Left ventricle myocardium inferior (tissue), 1 donor: ENCODE measurements at regions not wholly inside any gene's neighbourhood (a gene's known extent, or its start where the extent isn't known, plus 50 kb on each side); places are given as distances from the start of the nearest gene placed in this dataset.

Source experiments
- DNase-seq: peaks from one replicate; pipeline ENCODE4 v3.0.0-alpha.2; 2020
- H3K27ac ChIP-seq: fragments of 200-600 bp; replicated peaks from 2 replicates; pipeline ENCODE4 v1.8.0; 2021
- H3K27me3 ChIP-seq: fragments of 200-600 bp; 2 replicates; pipeline ENCODE4 v1.8.0; 2021; ENCODE audit warnings: low read depth
- H3K36me3 ChIP-seq: fragments of 200-600 bp; 2 replicates; pipeline ENCODE4 v1.8.0; 2021
- H3K4me1 ChIP-seq: fragments of 200-600 bp; 2 replicates; pipeline ENCODE4 v1.8.0; 2021
- H3K4me3 ChIP-seq: fragments of 200-600 bp; 2 replicates; pipeline ENCODE4 v1.8.0; 2021; ENCODE audit warnings: mild to moderate bottlenecking, moderate library complexity
- H3K9me3 ChIP-seq: fragments of 200-600 bp; replicated peaks from 2 replicates; pipeline ENCODE4 v1.8.0; 2021
- CTCF ChIP-seq: fragments of 200-600 bp; IDR thresholded peaks from 2 replicates; pipeline ENCODE4 v1.8.0; 2021; ENCODE audit warnings: antibody characterized with exemption, mild to moderate bottlenecking, borderline replicate concordance
- intact Hi-C: fragments of 100-400 bp; cut with micrococcal nuclease; formaldehyde crosslinking; loops from one replicate; pipeline ENCODE4 v1.11.0; 2022
- donor health status: DM: no; HTN: yes; CAD: no; lungs with severe emphysema.

GRCh38 chr18:78778651-78779050 lies 201.0 kb upstream of the SALL3 start:
- no peaks in the 10 kb centered on the region for H3K36me3 ChIP-seq
- no peaks in the 10 kb centered on the region for H3K9me3 ChIP-seq
- H3K27me3 ChIP-seq: peaks cover 4% of the 10 kb centered on the region
- no peak for TF ChIP-seq CTCF
- no peak overlapping the region for H3K27ac ChIP-seq
- DNase-seq: no peak
- intact Hi-C loops: no loop called here
- H3K4me1 ChIP-seq: no peaks in the 10 kb centered on the region
- H3K4me3 ChIP-seq: no peak overlapping the region

- TF ChIP-seq CTCF: no peak
These were observed 199.5 kb upstream of the SALL3 start for GRCh38 chr18:78779996-78780718.

GRCh38 chr18:78780719-78781600 lies 198.7 kb upstream of the SALL3 start:
- no peak for DNase-seq
- TF ChIP-seq CTCF: no peak
- Histone ChIP-seq H3K36me3 (no peaks in the 10 kb centered on the region), H3K9me3 (no peaks in the 10 kb centered on the region), H3K4me1 (no peaks in the 10 kb centered on the region), H3K27me3 (no peaks in the 10 kb centered on the region), H3K4me3 (no peak overlapping the region), H3K27ac (no peak overlapping the region)
- intact Hi-C loops: no loop called here

More at GRCh38 chr18:78779996-78780718, 199.5 kb upstream of the SALL3 start:
- Histone ChIP-seq H3K4me1 (no peaks in the 10 kb centered on the region), H3K9me3 (no peaks in the 10 kb centered on the region), H3K4me3 (no peak overlapping the region), H3K36me3 (no peaks in the 10 kb centered on the region), H3K27me3 (no peaks in the 10 kb centered on the region), H3K27ac (no peak overlapping the region)
- intact Hi-C loops: no loop called here
- no peak for DNase-seq

- TF ChIP-seq CTCF: no peak
- H3K27ac ChIP-seq: no peak overlapping the region
- intact Hi-C loops: no loop called here
These were observed 198.0 kb upstream of the SALL3 start for GRCh38 chr18:78781601-78781960.

GRCh38 chr18:78782951-78783563 lies 196.6 kb upstream of the SALL3 start:
- Histone ChIP-seq H3K4me1 (no peaks in the 10 kb centered on the region), H3K27ac (no peak overlapping the region), H3K9me3 (no peaks in the 10 kb centered on the region), H3K27me3 (peaks cover 6% of the 10 kb centered on the region), H3K4me3 (no peak overlapping the region), H3K36me3 (no peaks in the 10 kb centered on the region)
- no peak for TF ChIP-seq CTCF
- DNase-seq: no peak
- intact Hi-C loops: no loop called here

More at GRCh38 chr18:78781601-78781960, 198.0 kb upstream of the SALL3 start:
- Histone ChIP-seq H3K4me1 (no peaks in the 10 kb centered on the region), H3K4me3 (no peak overlapping the region), H3K36me3 (no peaks in the 10 kb centered on the region), H3K9me3 (no peaks in the 10 kb centered on the region), H3K27me3 (no peaks in the 10 kb centered on the region)
- no peak for DNase-seq
